GM12878 (cell line): ENCODE measurements at regions not wholly inside any gene's neighbourhood (a gene's known extent, or its start where the extent isn't known, plus 50 kb on each side); places are given as distances from the start of the nearest gene placed in this dataset.

Experiments used
- ATAC-seq: fragments of 200-7000 bp; cut with Tn5 transposase; 3 replicates; pipeline ENCODE4 v1.9.1; 2020; ENCODE audit warnings: mild to moderate bottlenecking, moderate library complexity
- BruUV-seq: library from RNA; stranded (reverse); fragments of 400-500 nt; replicated peaks from 2 replicates; lab custom pipeline; 2021; lab: Mats Ljungman, UMichigan
- CTCF ChIA-PET: fragments of 300-600 bp; sonication (Branson Sonifier 250); formaldehyde crosslinking; extraction: SDS; loops from one replicate; lab custom pipeline; 2021; ENCODE audit warnings: inconsistent platforms; lab: Yijun Ruan, JAX
- POLR2A ChIA-PET: fragments of 350-600 bp; formaldehyde crosslinking; extraction: SDS; loops from one replicate; lab custom pipeline; 2021; ENCODE audit warnings: inconsistent platforms; lab: Charles Lee
- RAD21 ChIA-PET: fragments of 300-600 bp; sonication (Branson Sonifier 250); formaldehyde crosslinking; loops from one replicate; lab custom pipeline; 2023; ENCODE audit warnings: antibody characterized with exemption; ENCODE audit not compliant: unreplicated experiment; lab: Charles Lee
- SMC1A ChIA-PET: fragments of 300-600 bp; sonication (Branson Sonifier 250); formaldehyde crosslinking; loops from one replicate; lab custom pipeline; 2023; ENCODE audit not compliant: unreplicated experiment, uncharacterized antibody; lab: Charles Lee
- DNase-seq: peaks from one replicate; pipeline ENCODE4 v3.0.0-alpha.2; 2011; ENCODE audit warnings: low read depth, low spot score
- FAIRE-seq: peaks from 3 replicates; lab custom pipeline; 2011; peaks lifted over from hg19 to GRCh38; lab: Jason Lieb, UNC
- H2AFZ ChIP-seq: 2 replicates; pipeline ENCODE4 v1.6.0; 2011; ENCODE audit warnings: low read depth, low read length, control low read depth; ENCODE audit not compliant: control insufficient read depth
- H3K27ac ChIP-seq: 2 replicates; pipeline ENCODE4 v1.5.1; 2011; ENCODE audit warnings: control low read depth; ENCODE audit not compliant: control insufficient read depth, insufficient read depth
- H3K27me3 ChIP-seq, 2 experiments: replicated peaks in 1 of 2; 2 replicates each; pipeline versions ENCODE4 v1.6.0 to v1.6.1; 2011; ENCODE audit warnings: low read length in 1 of 2; ENCODE audit not compliant: control insufficient read depth in 2 of 2, insufficient read depth in 2 of 2
- H3K36me3 ChIP-seq, 2 experiments: 2 replicates each; pipeline ENCODE4 v1.5.1; 2011; ENCODE audit warnings: low read length in 1 of 2; ENCODE audit not compliant: control insufficient read depth in 2 of 2, insufficient read depth in 2 of 2
- H3K4me1 ChIP-seq: 2 replicates; pipeline ENCODE4 v1.6.1; 2011; ENCODE audit warnings: mild to moderate bottlenecking, low read length, moderate library complexity, mixed read lengths; ENCODE audit not compliant: control insufficient read depth, insufficient read depth
- H3K4me2 ChIP-seq: 2 replicates; pipeline ENCODE4 v1.6.0; 2011; ENCODE audit warnings: control low read depth; ENCODE audit not compliant: control insufficient read depth, insufficient read depth
- H3K4me3 ChIP-seq: fragments of 200-600 bp; sonication (generic); 2 replicates; pipeline ENCODE4 v1.5.1; 2016
- H3K79me2 ChIP-seq: 2 replicates; pipeline ENCODE4 v1.6.0; 2011; ENCODE audit warnings: low read length; ENCODE audit not compliant: control insufficient read depth, insufficient read depth
- H3K9ac ChIP-seq: 2 replicates; pipeline ENCODE4 v1.8.0; 2011; ENCODE audit warnings: low read length, control low read depth, mixed read lengths; ENCODE audit not compliant: control insufficient read depth, insufficient read depth
- H3K9me3 ChIP-seq: replicated peaks from 3 replicates; pipeline ENCODE4 v1.5.1; 2011; ENCODE audit warnings: mild to moderate bottlenecking, low read length; ENCODE audit not compliant: control insufficient read depth, insufficient read depth
- H4K20me1 ChIP-seq: 2 replicates; pipeline ENCODE4 v1.6.0; 2011; ENCODE audit not compliant: control insufficient read depth, insufficient read depth
- KDM1A ChIP-seq: fragments of 200-600 bp; sonication (generic); IDR thresholded peaks from 2 replicates; pipeline ENCODE4 v1.6.1; 2016; ENCODE audit warnings: borderline replicate concordance
- NBN ChIP-seq: fragments of 450-650 bp; IDR thresholded peaks from 2 replicates; pipeline ENCODE4 v1.6.1; 2016
- POLR2AphosphoS5 ChIP-seq: IDR thresholded peaks from 2 replicates; pipeline ENCODE4 v1.6.1; 2011; ENCODE audit warnings: mild to moderate bottlenecking, low read length, inconsistent platforms
- REST ChIP-seq: IDR thresholded peaks from 2 replicates; pipeline ENCODE4 v1.6.1; 2012; ENCODE audit warnings: mild to moderate bottlenecking, low read depth, low read length
- SREBF2 ChIP-seq: IDR thresholded peaks from 2 replicates; pipeline ENCODE4 v1.6.1; 2012; ENCODE audit warnings: mild to moderate bottlenecking, low read length
- TAF1 ChIP-seq: IDR thresholded peaks from 2 replicates; pipeline ENCODE4 v1.6.1; 2011; ENCODE audit warnings: mild to moderate bottlenecking, low read depth, low read length, borderline replicate concordance
- TCF3 ChIP-seq: IDR thresholded peaks from 2 replicates; pipeline ENCODE4 v1.6.1; 2012; ENCODE audit warnings: low read depth, mild to moderate bottlenecking, low read length, borderline replicate concordance; ENCODE audit not compliant: insufficient read depth
- ZNF384 ChIP-seq: IDR thresholded peaks from 2 replicates; pipeline ENCODE4 v1.6.1; 2012; ENCODE audit warnings: low read depth, mild to moderate bottlenecking, low read length, improper control_type of control experiment, borderline replicate concordance
- WGBS: methylation state at CpG from one replicate; pipeline ENCODE4 v1.1.6; 2016; ENCODE audit warnings: low lambda C conversion rate; ENCODE audit not compliant: insufficient replicate concordance, insufficient coverage; ENCODE audit errors: missing lambda C conversion rate; 5-methylcytosine and 5-hydroxymethylcytosine counted together
- in situ Hi-C: fragments of 300-500 bp; cut with MboI; formaldehyde crosslinking; loops from 9 replicates; pipeline ENCODE4 v1.14.3; 2018; ENCODE audit warnings: mixed read lengths
- intact Hi-C: fragments of 100-400 bp; cut with micrococcal nuclease; formaldehyde crosslinking; loops from one replicate; pipeline ENCODE4 v1.14.2; 2022; ENCODE audit not compliant: unreplicated experiment

- no TSS peak for BruUV-seq
- Histone ChIP-seq H4K20me1 (no peaks in the 10 kb centered on the region), H3K9me3 (no peaks in the 10 kb centered on the region), H3K79me2 (no peaks in the 10 kb centered on the region), H3K4me3 (no peak overlapping the region), H3K4me1 (no peaks in the 10 kb centered on the region), H3K9ac (no peak overlapping the region), H3K27me3 (no peaks in the 10 kb centered on the region), H3K36me3 (no peaks in the 10 kb centered on the region), H3K4me2 (no peak overlapping the region), H3K27ac (no peak overlapping the region), H2AFZ (no peak overlapping the region)
- SMC1A ChIA-PET, result interaction anchor here (1.2 kb wide), 1 partner anchor 49 kb away, joined by 3 read pairs; no protein-coding TSS in a partner anchor
- in situ Hi-C loops, result no loop called here
- intact Hi-C loops, result no loop called here
- CTCF ChIA-PET, result no interaction called here
- FAIRE-seq (no peak), ATAC-seq (no peak), DNase-seq (no peak)
- POLR2A ChIA-PET, result no interaction called here
- RAD21 ChIA-PET, result no interaction called here
- 18% methylated on average over 2 of the region's 2 CpGs for WGBS
- TF ChIP-seq TCF3 (no peak), NBN (no peak), ZNF384 (no peak), TAF1 (no peak), SREBF2 (no peak), POLR2AphosphoS5 (no peak), KDM1A (no peak), REST (no peak)
Measured at GRCh38 chrX:43065978-43066377, 288.0 kb upstream of the PPP1R2C start.
